OCI-LY7 (cell line): ENCODE measurements at regions not wholly inside any gene's neighbourhood (a gene's known extent, or its start where the extent isn't known, plus 50 kb on each side); places are given as distances from the start of the nearest gene placed in this dataset.

Experiments
- BruUV-seq: library from RNA; stranded (reverse); fragments of 400-500 nt; replicated peaks from 2 replicates; lab custom pipeline; 2021; lab: Mats Ljungman, UMichigan
- CTCF ChIA-PET: fragments of 300-600 bp; sonication (Branson Sonifier 250); formaldehyde crosslinking; loops from one replicate; lab custom pipeline; 2022; ENCODE audit warnings: antibody characterized with exemption; ENCODE audit not compliant: unreplicated experiment; lab: Charles Lee
- POLR2A ChIA-PET: fragments of 300-600 bp; sonication (Branson Sonifier 250); formaldehyde crosslinking; loops from one replicate; lab custom pipeline; 2022; ENCODE audit warnings: antibody characterized with exemption; lab: Charles Lee
- DNase-seq: peaks from one replicate; pipeline ENCODE4 v3.0.0-alpha.2; 2015; ENCODE audit warnings: low spot score
- H2AFZ ChIP-seq: fragments of 200-600 bp; sonication (generic), shearing (Covaris generic); 2 replicates; pipeline ENCODE4 v1.6.1; 2014; ENCODE audit warnings: mild to moderate bottlenecking, antibody characterized with exemption, low read length, moderate library complexity
- H3K27ac ChIP-seq: fragments of 200-600 bp; sonication (generic); 2 replicates; pipeline ENCODE4 v1.5.1; 2014; ENCODE audit warnings: mixed run types, low read depth, mild to moderate bottlenecking, moderate library complexity, low read length, inconsistent platforms; ENCODE audit not compliant: poor library complexity, severe bottlenecking
- H3K36me3 ChIP-seq: fragments of 200-600 bp; sonication (generic); 2 replicates; pipeline ENCODE4 v1.6.1; 2014; ENCODE audit warnings: mild to moderate bottlenecking, antibody characterized with exemption, low read length, moderate library complexity, mixed read lengths; ENCODE audit not compliant: insufficient read depth
- H3K4me1 ChIP-seq: fragments of 200-600 bp; sonication (generic); 2 replicates; pipeline ENCODE4 v1.5.1; 2014; ENCODE audit warnings: mild to moderate bottlenecking, low read length; ENCODE audit not compliant: insufficient read depth, poor library complexity, severe bottlenecking
- H3K4me2 ChIP-seq: fragments of 200-600 bp; sonication (generic); 2 replicates; pipeline ENCODE4 v1.6.1; 2014; ENCODE audit warnings: mild to moderate bottlenecking, low read length
- H3K4me3 ChIP-seq: fragments of 200-600 bp; sonication (generic); 2 replicates; pipeline ENCODE4 v1.5.1; 2014; ENCODE audit warnings: mild to moderate bottlenecking, low read depth, low read length; ENCODE audit not compliant: poor library complexity, severe bottlenecking
- H3K79me2 ChIP-seq: fragments of 200-600 bp; sonication (generic); 2 replicates; pipeline ENCODE4 v1.6.1; 2016; ENCODE audit warnings: low read depth, mild to moderate bottlenecking, low read length, moderate library complexity, mixed read lengths; ENCODE audit not compliant: insufficient read depth
- H3K9me2 ChIP-seq: fragments of 200-600 bp; sonication (generic); 2 replicates; pipeline ENCODE4 v1.6.1; 2016; ENCODE audit warnings: mild to moderate bottlenecking, low read length, mixed read lengths; ENCODE audit not compliant: insufficient read depth
- H3K9me3 ChIP-seq: fragments of 200-600 bp; sonication (generic); 2 replicates; pipeline ENCODE4 v1.6.1; 2014; ENCODE audit warnings: mild to moderate bottlenecking, mixed run types, low read length, mixed read lengths
- H4K20me1 ChIP-seq: fragments of 200-600 bp; sonication (generic); 2 replicates; pipeline ENCODE4 v1.6.1; 2014; ENCODE audit warnings: mild to moderate bottlenecking, antibody characterized with exemption, low read length, moderate library complexity, mixed read lengths; ENCODE audit not compliant: insufficient read depth
- EZH2phosphoT487 ChIP-seq: fragments of 200-600 bp; sonication (generic); IDR thresholded peaks from 2 replicates; pipeline ENCODE4 v1.6.1; 2018; ENCODE audit warnings: low read depth, borderline replicate concordance, mild to moderate bottlenecking, mixed run types, antibody characterized with exemption, low read length, moderate library complexity, mixed read lengths
- intact Hi-C: fragments of 100-400 bp; cut with micrococcal nuclease; formaldehyde crosslinking; loops from one replicate; pipeline ENCODE4 v1.10.0; 2022; ENCODE audit not compliant: unreplicated experiment
- TF ChIP-seq, protein P1 (sequence below): fragments of 200-600 bp; sonication (generic); conservative IDR thresholded peaks from 2 replicates; pipeline ENCODE4 v1.5.1; 2014; ENCODE audit warnings: mild to moderate bottlenecking, antibody characterized with exemption, low read length, moderate library complexity, mixed read lengths

DNA sequence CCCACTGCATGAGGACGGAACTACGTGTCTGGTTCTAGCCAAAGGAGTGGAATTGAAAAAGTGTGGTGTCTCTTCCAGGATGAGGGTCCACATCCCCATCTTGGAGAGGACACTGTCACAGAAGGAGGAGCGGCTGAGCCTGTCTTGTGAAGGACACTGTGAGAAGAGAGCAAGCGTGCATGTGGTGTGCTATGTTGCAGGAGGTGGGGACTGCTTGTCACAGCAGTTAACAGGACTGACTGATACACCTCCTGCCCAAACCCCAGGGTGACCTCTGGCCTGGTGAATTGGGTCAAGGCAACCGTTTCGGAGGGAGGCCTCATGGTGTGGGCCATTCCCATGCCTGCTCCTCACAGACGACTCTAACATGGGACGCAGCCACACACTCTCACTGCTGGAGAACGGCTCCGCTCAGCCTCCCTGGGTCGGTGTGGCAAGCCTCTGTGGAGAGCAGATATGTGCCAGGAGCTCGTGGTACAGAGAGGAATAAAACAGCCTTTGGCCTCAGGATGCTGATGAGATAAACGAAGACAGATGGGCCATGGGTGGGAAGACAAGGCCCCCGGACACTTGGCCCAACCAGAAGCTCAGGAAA, 56.4 kb upstream of the RBFOX3 start:
- H3K27ac ChIP-seq, result no peak overlapping the region
- TF ChIP-seq, protein P1, sequence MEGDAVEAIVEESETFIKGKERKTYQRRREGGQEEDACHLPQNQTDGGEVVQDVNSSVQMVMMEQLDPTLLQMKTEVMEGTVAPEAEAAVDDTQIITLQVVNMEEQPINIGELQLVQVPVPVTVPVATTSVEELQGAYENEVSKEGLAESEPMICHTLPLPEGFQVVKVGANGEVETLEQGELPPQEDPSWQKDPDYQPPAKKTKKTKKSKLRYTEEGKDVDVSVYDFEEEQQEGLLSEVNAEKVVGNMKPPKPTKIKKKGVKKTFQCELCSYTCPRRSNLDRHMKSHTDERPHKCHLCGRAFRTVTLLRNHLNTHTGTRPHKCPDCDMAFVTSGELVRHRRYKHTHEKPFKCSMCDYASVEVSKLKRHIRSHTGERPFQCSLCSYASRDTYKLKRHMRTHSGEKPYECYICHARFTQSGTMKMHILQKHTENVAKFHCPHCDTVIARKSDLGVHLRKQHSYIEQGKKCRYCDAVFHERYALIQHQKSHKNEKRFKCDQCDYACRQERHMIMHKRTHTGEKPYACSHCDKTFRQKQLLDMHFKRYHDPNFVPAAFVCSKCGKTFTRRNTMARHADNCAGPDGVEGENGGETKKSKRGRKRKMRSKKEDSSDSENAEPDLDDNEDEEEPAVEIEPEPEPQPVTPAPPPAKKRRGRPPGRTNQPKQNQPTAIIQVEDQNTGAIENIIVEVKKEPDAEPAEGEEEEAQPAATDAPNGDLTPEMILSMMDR, result no peak
- TF ChIP-seq EZH2phosphoT487, result no peak
- CTCF ChIA-PET, result no interaction called here
- no peak for DNase-seq
- no TSS peak for BruUV-seq
- no peaks in the 10 kb centered on the region for H3K9me3 ChIP-seq
- H3K4me3 ChIP-seq, result no peak overlapping the region
- H3K4me1 ChIP-seq, result no peaks in the 10 kb centered on the region
- H3K36me3 ChIP-seq, result no peaks in the 10 kb centered on the region
- H4K20me1 ChIP-seq, result no peaks in the 10 kb centered on the region
- H3K4me2 ChIP-seq, result no peak overlapping the region
- no peaks in the 10 kb centered on the region for H3K79me2 ChIP-seq
- H3K9me2 ChIP-seq, result no peaks in the 10 kb centered on the region
- POLR2A ChIA-PET, result no interaction called here
- intact Hi-C loops, result no loop called here
- H2AFZ ChIP-seq, result no peak overlapping the region

DNA sequence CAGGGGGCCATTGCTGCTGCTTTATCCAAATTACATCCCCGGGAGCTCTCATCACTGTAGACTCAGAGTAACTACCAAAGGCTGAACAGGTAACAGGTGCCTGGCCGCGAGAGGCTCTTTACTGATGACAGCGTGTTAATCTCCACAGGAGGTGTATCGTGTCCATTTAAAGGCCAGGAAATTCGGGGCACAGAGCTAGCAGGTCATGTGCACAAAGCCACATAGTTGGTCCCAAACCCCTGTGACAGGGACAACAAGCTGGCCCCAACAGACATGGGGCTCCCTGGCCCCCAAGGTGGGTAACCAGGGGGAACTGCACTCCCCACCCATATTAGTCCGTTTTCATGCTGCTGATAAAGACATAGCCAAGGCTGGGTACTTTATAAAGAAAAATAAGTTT, 55.3 kb upstream of the RBFOX3 start:
- Histone ChIP-seq H3K79me2 (no peaks in the 10 kb centered on the region), H4K20me1 (no peaks in the 10 kb centered on the region), H3K4me3 (no peak overlapping the region), H3K9me2 (no peaks in the 10 kb centered on the region), H2AFZ (no peak overlapping the region), H3K4me2 (no peak overlapping the region), H3K36me3 (no peaks in the 10 kb centered on the region), H3K27ac (no peak overlapping the region), H3K4me1 (no peaks in the 10 kb centered on the region), H3K9me3 (no peaks in the 10 kb centered on the region)
- intact Hi-C loops, result no loop called here
- ChIA-PET POLR2A (no interaction called here), CTCF (no interaction called here)
- no peak for DNase-seq
- TF ChIP-seq, protein P1, result no peak
- TF ChIP-seq EZH2phosphoT487, result no peak
- BruUV-seq, result no TSS peak

DNA sequence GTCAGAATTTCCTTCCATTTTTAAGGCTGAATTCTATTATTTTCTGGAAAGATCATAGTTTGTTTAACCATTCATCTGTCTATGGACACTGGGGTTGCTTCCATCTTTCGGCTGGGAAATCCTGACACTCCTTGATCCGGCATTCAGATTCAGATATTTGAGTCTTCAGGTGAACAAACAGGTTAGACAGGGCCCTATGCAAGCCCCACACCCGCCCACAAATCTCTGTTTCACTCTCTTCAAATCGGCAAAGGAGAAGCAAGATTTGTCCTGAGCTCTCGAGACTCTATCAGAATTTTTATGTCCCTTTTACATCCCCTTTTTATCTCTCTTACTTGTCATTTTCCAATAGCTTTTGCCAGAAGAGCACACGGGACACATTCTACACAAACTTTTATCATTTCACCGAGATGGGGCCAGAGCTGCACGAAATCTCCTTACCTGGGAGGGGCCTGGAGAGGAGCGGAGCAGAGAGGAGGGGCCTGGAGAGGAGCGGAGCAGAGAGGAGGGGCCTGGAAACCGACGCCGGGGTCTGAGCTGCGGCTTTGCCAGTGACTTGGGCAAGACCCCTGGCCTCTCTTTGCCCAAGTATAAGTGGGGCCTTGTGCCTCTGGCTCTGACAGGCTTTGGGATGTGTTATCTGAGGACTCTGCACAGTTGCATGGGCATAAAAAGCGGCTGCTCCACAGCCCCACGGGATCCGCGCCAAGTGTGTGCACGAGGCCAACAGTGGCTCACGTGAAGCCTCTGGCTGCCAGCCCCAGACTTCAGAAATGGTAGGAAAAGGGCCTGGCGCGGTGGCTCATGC, 54.3 kb upstream of the RBFOX3 start:
- Histone ChIP-seq H3K4me1 (no peaks in the 10 kb centered on the region), H3K4me2 (no peak overlapping the region)

More for the DNA sequence above, 54.3 kb upstream of the RBFOX3 start:
- Histone ChIP-seq H2AFZ (no peak overlapping the region), H3K27ac (no peak overlapping the region), H4K20me1 (no peaks in the 10 kb centered on the region), H3K4me3 (no peak overlapping the region), H3K9me2 (no peaks in the 10 kb centered on the region), H3K36me3 (no peaks in the 10 kb centered on the region), H3K79me2 (no peaks in the 10 kb centered on the region), H3K9me3 (no peaks in the 10 kb centered on the region)
- BruUV-seq, result no TSS peak
- ChIA-PET POLR2A (no interaction called here), CTCF (no interaction called here)
- no peak for TF ChIP-seq EZH2phosphoT487
- TF ChIP-seq, protein P1, result no peak
- no peak for DNase-seq
- intact Hi-C loops, result no loop called here
